HG03108 (cell line): ENCODE measurements at regions not wholly inside any gene's neighbourhood (a gene's known extent, or its start where the extent isn't known, plus 50 kb on each side); places are given as distances from the start of the nearest gene placed in this dataset.

Experiments
- ATAC-seq: cut with Tn5 transposase; IDR thresholded peaks from one replicate; pipeline ENCODE4 v1.9.1; 2021; ENCODE audit warnings: moderate library complexity; ENCODE audit not compliant: unreplicated experiment

GRCh38 chr13:47277774-47278173 is 380.9 kb upstream of the HTR2A start:
- no peak for ATAC-seq

- no peak for ATAC-seq
Observed at GRCh38 chr13:47268270-47268669, 371.4 kb upstream of the HTR2A start.

GRCh38 chr13:47258384-47258783 is 361.5 kb upstream of the HTR2A start:
- ATAC-seq = no peak

DNA sequence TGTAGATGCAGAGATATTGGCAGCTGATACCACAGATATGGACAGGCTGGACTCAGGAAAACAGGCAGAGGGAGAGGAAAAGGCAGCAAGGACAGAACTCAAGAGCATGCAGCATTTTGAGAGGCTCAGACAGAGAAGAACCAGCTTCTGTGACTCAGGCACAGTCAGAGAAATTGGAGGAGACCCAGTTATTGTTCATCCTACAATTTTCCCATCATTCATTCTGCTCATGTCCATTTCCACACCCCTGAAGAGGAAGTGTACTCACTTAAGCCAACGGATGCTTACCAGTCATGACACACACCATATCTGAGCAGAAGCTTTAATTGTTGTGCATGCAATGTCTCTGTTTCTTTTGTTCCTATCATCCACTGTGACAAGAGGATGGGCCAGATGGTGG is 359.8 kb upstream of the HTR2A start:
- ATAC-seq = no peak

DNA sequence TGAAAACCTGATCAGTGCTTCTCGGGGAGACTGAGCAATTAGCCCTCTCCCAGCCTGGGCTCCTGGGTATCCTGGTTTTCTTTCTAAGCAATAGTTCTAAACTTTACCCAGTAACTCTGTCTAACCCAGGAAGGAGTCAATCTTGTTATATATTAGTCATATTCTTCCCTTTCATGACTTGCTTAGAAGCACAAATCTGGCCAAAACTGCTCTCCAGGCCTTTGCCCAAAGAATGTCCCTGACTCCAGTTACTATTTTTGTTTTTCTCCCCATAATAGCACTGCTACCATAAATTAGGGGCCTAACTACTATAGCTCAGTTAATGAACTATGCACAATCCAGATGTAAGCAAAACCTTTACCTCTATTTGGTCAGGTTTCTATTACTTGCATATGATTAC is 355.8 kb upstream of the HTR2A start:
- ATAC-seq = no peak

DNA sequence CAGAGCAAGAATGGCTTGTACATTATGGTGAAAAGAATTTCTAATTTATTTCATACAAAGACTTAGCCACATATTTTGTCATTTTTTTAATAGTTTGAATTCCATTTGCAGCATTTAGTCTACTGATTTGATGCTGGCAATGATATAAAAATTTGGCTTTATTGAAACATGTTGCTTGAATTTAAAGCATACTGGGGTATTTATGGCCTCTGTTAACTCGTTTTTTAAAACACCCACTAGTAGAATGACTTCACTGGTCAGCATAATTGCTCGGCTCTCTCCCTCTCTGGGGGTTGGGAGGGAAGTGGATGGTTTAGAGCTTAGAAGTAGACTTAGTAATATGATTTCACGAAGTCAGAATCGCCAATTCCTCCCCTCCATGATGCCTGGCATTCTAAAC is 354.9 kb upstream of the HTR2A start:
- no peak for ATAC-seq

DNA sequence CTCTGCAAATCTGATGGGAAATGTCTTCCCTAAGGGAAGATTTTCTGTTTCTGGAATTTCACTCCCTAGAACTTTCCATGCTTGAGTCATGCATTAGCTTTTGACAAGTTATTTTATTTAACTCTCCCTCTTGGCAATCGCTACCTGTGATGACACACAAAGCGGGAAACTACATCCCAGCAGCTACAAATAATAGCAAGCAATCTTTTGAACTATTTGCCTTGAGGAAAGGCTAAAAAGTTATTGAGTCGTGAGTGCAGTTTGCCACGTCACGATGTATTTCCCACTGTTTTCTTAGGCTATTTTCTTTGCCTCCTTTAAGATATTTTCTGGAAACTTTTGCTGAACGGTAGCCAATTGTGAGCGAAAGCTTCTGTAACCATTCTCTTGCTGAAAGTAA is 353.3 kb upstream of the HTR2A start:
- no peak for ATAC-seq

- ATAC-seq = no peak
Observed at GRCh38 chr13:47249266-47249665, 352.4 kb upstream of the HTR2A start.

- no peak for ATAC-seq
Observed at GRCh38 chr13:47241446-47241845, 344.6 kb upstream of the HTR2A start.

DNA sequence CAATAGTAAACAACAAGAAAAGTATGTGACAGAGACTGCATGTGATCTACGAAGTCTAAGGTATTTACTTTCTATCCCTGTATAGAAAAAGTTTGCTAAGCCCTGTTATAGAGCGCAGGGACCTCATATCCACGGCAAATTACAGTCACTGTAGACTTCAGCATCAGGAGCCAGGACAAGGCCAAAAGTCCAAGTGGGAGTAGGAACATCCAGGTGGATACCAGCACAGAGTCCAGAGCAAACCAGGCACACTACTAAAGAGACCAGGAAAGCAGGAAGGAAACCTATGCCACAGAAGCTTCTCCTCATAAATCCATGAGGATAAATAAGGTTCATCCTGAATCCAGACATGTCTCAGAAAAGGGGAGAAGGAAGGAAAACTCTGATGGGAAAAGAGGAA is 342.2 kb upstream of the HTR2A start:
- ATAC-seq = no peak

DNA sequence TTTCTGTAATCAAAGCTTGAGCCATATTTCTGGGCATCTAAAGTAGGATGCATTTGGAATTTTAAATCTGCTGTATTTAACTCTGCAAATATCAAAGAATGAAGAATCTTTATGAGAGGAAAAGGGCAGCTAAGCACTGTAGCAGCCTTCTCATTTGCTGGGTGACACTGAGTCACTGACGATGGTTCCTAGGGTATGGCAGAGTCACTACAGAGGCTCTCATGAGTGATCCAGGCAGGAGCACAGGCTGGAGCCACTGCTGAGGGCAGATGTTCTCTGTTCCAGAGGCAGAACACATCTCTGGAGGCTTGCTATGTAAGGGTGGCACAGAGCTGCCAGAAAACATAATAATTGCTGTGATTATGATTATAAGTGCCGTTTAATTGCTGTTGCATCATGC is 340.7 kb upstream of the HTR2A start:
- ATAC-seq = no peak

DNA sequence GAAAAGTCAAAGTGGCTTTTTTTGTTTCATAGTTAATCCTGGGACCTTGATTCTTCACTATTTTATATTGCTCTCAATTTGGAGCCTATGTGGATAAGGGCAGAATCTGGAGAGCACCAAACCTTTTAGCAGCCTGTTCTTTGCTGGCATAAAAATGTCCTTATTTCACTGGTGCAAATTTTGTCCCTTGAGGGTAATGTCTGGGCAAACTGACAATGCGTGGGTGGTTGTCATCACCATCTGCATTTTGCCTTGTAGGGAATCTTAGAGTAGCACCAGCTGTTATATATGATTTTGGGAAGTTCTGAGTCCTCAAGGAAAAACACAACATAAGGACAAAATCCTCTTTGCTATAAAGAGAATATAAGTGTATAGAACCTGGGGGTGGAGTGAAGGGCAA is 336.9 kb upstream of the HTR2A start:
- no peak for ATAC-seq

GRCh38 chr13:47232516-47232915 is 335.7 kb upstream of the HTR2A start:
- no peak for ATAC-seq

DNA sequence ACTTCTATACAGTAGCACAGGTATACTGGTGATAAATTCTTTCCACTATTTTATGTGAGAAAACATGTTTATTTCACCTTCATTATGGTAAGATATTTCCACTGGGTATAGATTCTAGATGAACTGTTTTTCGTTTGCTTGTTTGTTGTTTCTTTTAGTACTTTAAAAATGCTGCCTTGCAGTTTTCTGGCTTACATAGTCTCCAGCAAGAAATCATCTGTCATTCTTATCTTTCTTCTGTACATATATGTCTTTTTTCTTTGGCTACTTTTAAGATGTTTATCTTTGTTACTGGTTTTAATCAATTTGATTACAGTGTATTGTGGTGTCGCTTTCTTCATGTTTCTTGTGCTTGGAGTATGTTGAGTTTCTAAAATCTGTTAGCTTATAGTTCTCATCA is 333.3 kb upstream of the HTR2A start:
- ATAC-seq = no peak

DNA sequence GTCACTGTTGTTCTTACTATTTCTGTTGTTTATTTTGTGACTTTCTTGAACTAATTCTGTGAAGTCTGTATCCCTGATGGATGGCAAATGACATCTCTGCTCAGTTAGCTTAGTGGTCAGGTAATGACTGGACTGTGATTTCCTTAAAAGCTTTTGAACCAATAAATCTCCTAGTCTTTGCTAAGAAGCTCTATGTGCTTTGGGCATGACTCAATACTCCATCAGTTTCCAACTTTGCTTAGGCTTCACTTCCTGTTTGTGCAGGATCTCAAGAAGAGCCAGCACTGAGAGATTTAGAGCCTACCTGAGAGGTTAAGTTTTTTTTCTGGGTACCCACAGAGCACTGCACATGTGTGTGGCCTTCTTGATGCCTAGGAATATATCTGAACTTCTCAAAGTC is 329.7 kb upstream of the HTR2A start:
- no peak for ATAC-seq

GRCh38 chr13:47220453-47221140 is 323.7 kb upstream of the HTR2A start:
- ATAC-seq = no peak

- ATAC-seq = no peak
Observed at GRCh38 chr13:47218611-47219010, 321.8 kb upstream of the HTR2A start.

DNA sequence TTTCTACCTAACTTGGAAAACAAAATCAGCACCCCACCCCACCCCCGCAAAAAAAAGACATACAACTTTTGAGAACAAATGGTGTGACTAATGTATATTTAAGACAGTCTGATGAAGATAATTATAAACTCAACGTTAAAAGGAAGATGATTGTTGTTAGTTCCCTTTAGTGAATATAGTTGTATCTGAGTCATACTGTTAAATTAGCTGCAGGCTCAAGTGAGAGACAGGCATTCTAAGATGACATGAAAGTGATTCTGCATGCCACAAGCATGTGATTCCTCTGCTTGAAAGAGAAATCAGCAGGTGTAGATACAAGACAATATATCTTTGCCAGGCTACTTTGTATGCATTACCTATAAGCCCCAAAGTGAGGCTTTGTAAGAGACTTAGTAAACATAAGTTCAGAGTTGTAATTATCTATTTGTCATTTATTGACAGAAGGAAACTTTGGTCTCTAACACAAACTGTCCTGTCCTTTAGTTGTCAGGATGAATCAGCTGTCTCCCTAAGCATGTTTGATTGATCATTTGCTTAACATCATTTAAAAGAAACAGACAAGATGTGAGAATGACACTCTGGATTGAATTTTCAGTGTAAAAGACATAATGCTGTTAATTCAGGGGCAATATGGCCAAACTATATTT is 319.4 kb upstream of the HTR2A start:
- no peak for ATAC-seq

DNA sequence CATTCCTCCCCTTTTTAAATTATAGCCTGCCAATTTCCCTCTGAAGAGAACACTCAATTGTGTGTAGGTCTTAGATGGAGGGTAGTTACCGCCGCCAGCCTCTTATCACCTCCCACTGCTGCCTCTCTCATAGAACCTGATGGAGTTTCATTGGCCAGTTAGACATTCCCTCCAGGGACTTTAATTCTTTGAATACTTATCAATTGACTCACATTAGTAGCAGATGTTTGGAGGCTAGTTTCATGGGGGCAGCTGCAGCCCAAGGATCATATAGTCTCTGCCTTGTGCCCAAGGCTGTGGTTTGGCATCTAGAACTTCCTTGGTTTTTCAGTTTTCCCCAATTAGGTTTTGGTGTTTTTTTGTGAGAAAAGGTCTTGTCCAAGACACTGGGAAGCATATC is 318.9 kb upstream of the HTR2A start:
- no peak for ATAC-seq

DNA sequence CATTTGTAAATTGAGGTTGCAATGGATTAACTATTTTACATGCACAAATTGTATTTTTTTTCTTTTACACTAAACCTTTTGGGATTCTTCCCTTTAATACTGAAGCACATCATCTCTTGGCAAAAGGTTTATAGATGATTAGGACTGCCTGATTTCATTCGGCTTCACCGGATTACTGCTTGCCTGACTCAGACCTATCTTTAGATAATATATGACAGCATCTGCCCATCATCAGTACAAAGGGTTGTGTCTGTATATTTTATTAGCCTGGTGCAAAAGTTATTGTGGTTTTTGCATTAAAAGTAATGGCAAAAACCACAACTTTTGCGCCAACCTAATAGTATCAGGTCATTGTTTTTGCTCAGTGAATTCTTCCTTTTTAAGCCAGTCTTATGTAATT is 316.2 kb upstream of the HTR2A start:
- ATAC-seq = no peak

- no peak for ATAC-seq
Observed at GRCh38 chr13:47211106-47211505, 314.3 kb upstream of the HTR2A start.

- ATAC-seq = no peak
Observed at GRCh38 chr13:47206111-47206510, 309.3 kb upstream of the HTR2A start.

DNA sequence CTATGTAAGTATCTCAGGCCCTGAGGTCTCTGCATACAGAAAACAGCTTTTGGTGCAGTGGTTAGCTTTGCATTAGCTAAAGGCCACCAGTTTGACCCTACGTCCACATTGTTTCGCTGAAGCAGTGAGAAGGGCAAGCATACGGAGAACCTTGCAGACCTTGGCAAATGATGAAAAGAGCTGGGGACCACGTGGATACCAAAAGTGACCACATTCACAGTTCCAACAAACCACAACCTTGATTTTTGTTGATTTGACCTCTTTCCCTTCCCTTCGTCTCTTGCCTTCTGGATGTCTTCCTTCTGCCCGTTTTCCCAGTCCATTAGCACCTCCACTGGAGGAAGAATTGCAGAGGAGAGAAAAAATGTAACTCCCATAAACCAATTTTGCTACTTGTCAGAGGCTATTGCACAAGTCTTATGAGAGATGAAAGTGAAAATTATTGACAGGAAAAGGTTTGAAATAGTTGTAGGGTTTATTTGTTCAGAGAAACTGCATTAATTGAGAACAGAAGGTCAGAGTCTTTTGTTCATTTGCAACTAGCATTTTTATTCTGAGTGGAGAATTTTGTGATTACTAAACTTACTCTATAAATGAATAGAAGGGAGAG is 293.9 kb upstream of the HTR2A start:
- no peak for ATAC-seq
